Peyer's patch (tissue), 4 donors: ENCODE measurements at regions not wholly inside any gene's neighbourhood (a gene's known extent, or its start where the extent isn't known, plus 50 kb on each side); places are given as distances from the start of the nearest gene placed in this dataset.

Source experiments
- POLR2A ChIP-seq, 2 donors: fragments of 450-650 bp; IDR thresholded peaks; one replicate each; pipeline ENCODE4 v1.5.1; 2017; ENCODE audit warnings: antibody characterized with exemption in 2 of 2, mild to moderate bottlenecking in 2 of 2, moderate library complexity in 2 of 2
- TF ChIP-seq, protein P1 (sequence below), 6 experiments: fragments of 450-650 bp in 4 of 6; fragments of 200-600 bp in 2 of 6; sonication (generic) in 1 of 6; IDR thresholded peaks; one replicate each; pipeline ENCODE4 v1.5.1; 2017 to 2019; ENCODE audit warnings: antibody characterized with exemption in 6 of 6, mild to moderate bottlenecking in 3 of 6, moderate library complexity in 1 of 6

DNA sequence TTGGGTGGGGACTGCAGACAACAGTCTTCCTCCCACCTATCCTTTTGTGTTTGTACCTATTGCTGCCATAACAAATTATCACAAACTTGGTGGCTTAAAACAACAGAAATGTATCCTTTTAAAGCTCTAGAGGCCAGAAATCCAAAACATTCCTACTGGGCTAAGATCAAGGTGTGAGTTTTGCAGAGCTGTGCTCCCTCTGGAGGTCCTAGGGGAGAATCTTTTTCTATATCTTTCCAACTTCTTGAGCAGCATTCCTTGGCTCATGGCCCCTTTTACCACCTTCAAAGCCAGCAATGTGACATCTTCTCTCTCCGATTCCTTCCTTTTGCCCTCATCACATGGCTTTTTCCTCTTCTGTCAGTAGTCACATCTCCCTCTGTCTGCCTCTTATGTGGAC is 190.6 kb downstream of the TTC8 start:
- TF ChIP-seq, protein P1, sequence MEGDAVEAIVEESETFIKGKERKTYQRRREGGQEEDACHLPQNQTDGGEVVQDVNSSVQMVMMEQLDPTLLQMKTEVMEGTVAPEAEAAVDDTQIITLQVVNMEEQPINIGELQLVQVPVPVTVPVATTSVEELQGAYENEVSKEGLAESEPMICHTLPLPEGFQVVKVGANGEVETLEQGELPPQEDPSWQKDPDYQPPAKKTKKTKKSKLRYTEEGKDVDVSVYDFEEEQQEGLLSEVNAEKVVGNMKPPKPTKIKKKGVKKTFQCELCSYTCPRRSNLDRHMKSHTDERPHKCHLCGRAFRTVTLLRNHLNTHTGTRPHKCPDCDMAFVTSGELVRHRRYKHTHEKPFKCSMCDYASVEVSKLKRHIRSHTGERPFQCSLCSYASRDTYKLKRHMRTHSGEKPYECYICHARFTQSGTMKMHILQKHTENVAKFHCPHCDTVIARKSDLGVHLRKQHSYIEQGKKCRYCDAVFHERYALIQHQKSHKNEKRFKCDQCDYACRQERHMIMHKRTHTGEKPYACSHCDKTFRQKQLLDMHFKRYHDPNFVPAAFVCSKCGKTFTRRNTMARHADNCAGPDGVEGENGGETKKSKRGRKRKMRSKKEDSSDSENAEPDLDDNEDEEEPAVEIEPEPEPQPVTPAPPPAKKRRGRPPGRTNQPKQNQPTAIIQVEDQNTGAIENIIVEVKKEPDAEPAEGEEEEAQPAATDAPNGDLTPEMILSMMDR (IDR thresholded peaks at IDR 0.05), result no peak
- no peak for TF ChIP-seq POLR2A (IDR thresholded peaks at IDR 0.05)
